Keratinocyte (primary cell): ENCODE measurements at regions not wholly inside any gene's neighbourhood (a gene's known extent, or its start where the extent isn't known, plus 50 kb on each side); places are given as distances from the start of the nearest gene placed in this dataset.

Source experiments
- DNase-seq: peaks from one replicate; pipeline ENCODE4 v3.0.0-alpha.2; 2011; ENCODE audit warnings: low read depth, missing footprints, low spot score
- FAIRE-seq: peaks from 2 replicates; lab custom pipeline; 2011; peaks lifted over from hg19 to GRCh38; lab: Jason Lieb, UNC
- H2AFZ ChIP-seq: 2 replicates; pipeline ENCODE4 v1.6.0; 2012; ENCODE audit warnings: low read length, control low read depth, inconsistent platforms; ENCODE audit not compliant: control insufficient read depth
- H3K27ac ChIP-seq: 2 replicates; pipeline ENCODE4 v1.5.1; 2011; ENCODE audit warnings: low read length; ENCODE audit not compliant: control insufficient read depth, insufficient read depth
- H3K27me3 ChIP-seq: 3 replicates; pipeline ENCODE4 v1.6.0; 2011; ENCODE audit warnings: low read length; ENCODE audit not compliant: control insufficient read depth, insufficient read depth; ENCODE audit errors: extremely low read depth
- H3K36me3 ChIP-seq, 2 experiments: 2 replicates in 1 of 2; 3 replicates in 1 of 2; pipeline ENCODE4 v1.5.1; 2011; ENCODE audit warnings: low read length in 2 of 2, mild to moderate bottlenecking in 1 of 2; ENCODE audit not compliant: control insufficient read depth in 2 of 2, insufficient read depth in 2 of 2; ENCODE audit errors: extremely low read depth in 1 of 2
- H3K4me1 ChIP-seq: 3 replicates; pipeline ENCODE4 v1.5.1; 2011; ENCODE audit warnings: low read length; ENCODE audit not compliant: control insufficient read depth, insufficient read depth; ENCODE audit errors: extremely low read depth
- H3K4me2 ChIP-seq: 3 replicates; pipeline ENCODE4 v1.6.0; 2011; ENCODE audit warnings: low read depth, low read length; ENCODE audit not compliant: control insufficient read depth, insufficient read depth; ENCODE audit errors: extremely low read depth
- H3K4me3 ChIP-seq, 3 experiments: fragments of 200-600 bp in 1 of 3; sonication (generic) in 1 of 3; 2 replicates in 2 of 3; 3 replicates in 1 of 3; pipeline ENCODE4 v1.5.1; 2011 to 2016; ENCODE audit warnings: low read length in 3 of 3, mild to moderate bottlenecking in 3 of 3, control low read depth in 2 of 3, inconsistent platforms in 1 of 3, low read depth in 1 of 3, mixed read lengths in 1 of 3, mixed run types in 1 of 3, moderate library complexity in 1 of 3; ENCODE audit not compliant: control insufficient read depth in 2 of 3, insufficient read depth in 2 of 3; ENCODE audit errors: extremely low read depth in 1 of 3
- H3K79me2 ChIP-seq: 2 replicates; pipeline ENCODE4 v1.6.0; 2012; ENCODE audit warnings: low read length; ENCODE audit not compliant: control insufficient read depth, insufficient read depth
- H3K9ac ChIP-seq: 3 replicates; pipeline ENCODE4 v1.6.0; 2011; ENCODE audit warnings: low read length; ENCODE audit not compliant: control insufficient read depth, insufficient read depth; ENCODE audit errors: extremely low read depth
- H3K9me1 ChIP-seq: 3 replicates; pipeline ENCODE4 v1.6.0; 2011; ENCODE audit warnings: low read length; ENCODE audit not compliant: control insufficient read depth, insufficient read depth; ENCODE audit errors: extremely low read depth
- H3K9me3 ChIP-seq: 2 replicates; pipeline ENCODE4 v1.5.1; 2012; ENCODE audit warnings: low read depth, low read length; ENCODE audit not compliant: control insufficient read depth
- H4K20me1 ChIP-seq: 3 replicates; pipeline ENCODE4 v1.6.0; 2011; ENCODE audit warnings: low read length; ENCODE audit not compliant: control insufficient read depth, insufficient read depth; ENCODE audit errors: extremely low read depth
- CTCF ChIP-seq, 3 experiments: IDR thresholded peaks in 1 of 3; conservative IDR thresholded peaks in 1 of 3; optimal IDR thresholded peaks in 1 of 3; 2 replicates in 2 of 3; 3 replicates in 1 of 3; pipeline versions ENCODE3 to v1.5.1; 2011; ENCODE audit warnings: low read length in 3 of 3, mild to moderate bottlenecking in 3 of 3, moderate library complexity in 2 of 3, control low read depth in 1 of 3, inconsistent platforms in 1 of 3; ENCODE audit not compliant: insufficient read depth in 2 of 3; ENCODE audit errors: extremely low read depth in 1 of 3
- EZH2 ChIP-seq: IDR thresholded peaks from one replicate; pipeline ENCODE4 v1.6.1; 2012; ENCODE audit warnings: inconsistent platforms, mild to moderate bottlenecking, low read length, moderate library complexity
- dilution Hi-C: fragments of 300-500 bp; cut with MboI; formaldehyde crosslinking; loops from one replicate; pipeline ENCODE4 v1.7.0; 2020; ENCODE audit warnings: low sequenced_read_pairs; ENCODE audit not compliant: extremely low pct_ligation_motif_present

- Histone ChIP-seq H3K4me2 (no peak overlapping the region), H3K4me1 (peaks cover 4% of the 10 kb centered on the region), H3K27me3 (no peaks in the 10 kb centered on the region), H3K27ac (no peak overlapping the region), H4K20me1 (no peaks in the 10 kb centered on the region), H3K9ac (no peak overlapping the region), H3K36me3 (no peaks in the 10 kb centered on the region), H2AFZ (no peak overlapping the region), H3K9me3 (no peaks in the 10 kb centered on the region), H3K9me1 (no peaks in the 10 kb centered on the region), H3K4me3 (no peak overlapping the region), H3K79me2 (no peaks in the 10 kb centered on the region)
- FAIRE-seq, result no peak
- TF ChIP-seq CTCF (optimal IDR thresholded peaks at IDR 0.05 in 1 of 3, IDR thresholded peaks at IDR 0.05 in 1 of 3, conservative IDR thresholded peaks at IDR 0.05 in 1 of 3; ENCODE audit: extremely low read depth in 1 of 3, insufficient read depth in 2 of 3, low read length in 3 of 3) (no peak), EZH2 (no peak)
- dilution Hi-C loops, result no loop called here
- DNase-seq, result no peak
These were observed 210.8 kb upstream of the THUMPD2 start for GRCh38 chr2:39989888-39990287.

- Histone ChIP-seq H3K9me3 (no peaks in the 10 kb centered on the region), H3K4me3 (no peak overlapping the region), H3K36me3 (no peaks in the 10 kb centered on the region), H3K9ac (no peak overlapping the region), H3K4me2 (no peak overlapping the region), H2AFZ (no peak overlapping the region), H3K79me2 (no peaks in the 10 kb centered on the region), H4K20me1 (no peaks in the 10 kb centered on the region), H3K27me3 (no peaks in the 10 kb centered on the region), H3K4me1 (no peaks in the 10 kb centered on the region), H3K9me1 (no peaks in the 10 kb centered on the region), H3K27ac (no peak overlapping the region)
- dilution Hi-C loops, result no loop called here
- DNase-seq (no peak), FAIRE-seq (no peak)
- TF ChIP-seq CTCF (optimal IDR thresholded peaks at IDR 0.05 in 1 of 3, IDR thresholded peaks at IDR 0.05 in 1 of 3, conservative IDR thresholded peaks at IDR 0.05 in 1 of 3; ENCODE audit: extremely low read depth in 1 of 3, insufficient read depth in 2 of 3, low read length in 3 of 3) (no peak), EZH2 (no peak)
These were observed 202.8 kb upstream of the THUMPD2 start for GRCh38 chr2:39981883-39982311.
